HG03108 (cell line): ENCODE measurements at regions not wholly inside any gene's neighbourhood (a gene's known extent, or its start where the extent isn't known, plus 50 kb on each side); places are given as distances from the start of the nearest gene placed in this dataset.

Source experiments
- ATAC-seq: cut with Tn5 transposase; IDR thresholded peaks from one replicate; pipeline ENCODE4 v1.9.1; 2021; ENCODE audit warnings: moderate library complexity; ENCODE audit not compliant: unreplicated experiment

DNA sequence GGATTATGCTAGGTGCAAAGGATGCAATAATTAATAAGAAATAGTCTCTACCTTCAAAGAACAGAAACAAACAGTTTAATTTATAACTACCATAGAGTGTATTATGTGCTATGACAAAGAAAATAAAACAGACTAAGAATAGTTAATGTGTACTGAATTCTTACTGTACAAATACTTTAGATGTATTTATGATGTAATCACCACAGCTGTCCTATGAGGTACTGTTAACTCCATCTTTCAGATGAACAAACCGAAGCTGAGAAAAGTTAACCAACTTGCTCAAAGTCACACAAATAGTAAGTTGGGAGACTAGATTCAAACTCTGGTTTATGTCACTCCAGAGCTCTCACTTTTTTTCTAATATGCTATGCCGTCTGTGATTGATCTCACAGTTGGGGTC lies 77.0 kb upstream of the FGGY start:
- ATAC-seq, result no peak

- no peak for ATAC-seq
Measured at GRCh38 chr1:59220356-59220755, 76.5 kb upstream of the FGGY start.

DNA sequence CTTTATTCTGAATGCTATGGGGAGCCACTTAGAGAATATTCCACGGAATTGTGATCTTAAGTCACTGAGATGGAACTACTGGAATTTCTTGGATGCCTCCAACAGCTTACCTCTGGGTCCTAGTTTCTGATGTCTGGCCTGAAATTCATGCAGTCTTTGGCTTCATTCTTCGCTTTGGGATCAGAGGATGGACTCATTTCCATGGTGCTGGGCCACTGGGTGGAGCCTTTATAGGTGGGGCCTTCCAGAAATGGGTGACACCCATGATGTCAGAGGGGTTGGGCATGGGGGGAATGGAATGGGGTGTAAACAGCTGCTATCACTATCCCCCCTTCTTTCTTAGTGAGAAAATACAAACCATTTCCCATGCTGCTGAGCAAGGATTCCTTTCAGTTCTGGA lies 73.7 kb upstream of the FGGY start:
- no peak for ATAC-seq

GRCh38 chr1:59223989-59224634 lies 72.8 kb upstream of the FGGY start:
- ATAC-seq, result no peak

DNA sequence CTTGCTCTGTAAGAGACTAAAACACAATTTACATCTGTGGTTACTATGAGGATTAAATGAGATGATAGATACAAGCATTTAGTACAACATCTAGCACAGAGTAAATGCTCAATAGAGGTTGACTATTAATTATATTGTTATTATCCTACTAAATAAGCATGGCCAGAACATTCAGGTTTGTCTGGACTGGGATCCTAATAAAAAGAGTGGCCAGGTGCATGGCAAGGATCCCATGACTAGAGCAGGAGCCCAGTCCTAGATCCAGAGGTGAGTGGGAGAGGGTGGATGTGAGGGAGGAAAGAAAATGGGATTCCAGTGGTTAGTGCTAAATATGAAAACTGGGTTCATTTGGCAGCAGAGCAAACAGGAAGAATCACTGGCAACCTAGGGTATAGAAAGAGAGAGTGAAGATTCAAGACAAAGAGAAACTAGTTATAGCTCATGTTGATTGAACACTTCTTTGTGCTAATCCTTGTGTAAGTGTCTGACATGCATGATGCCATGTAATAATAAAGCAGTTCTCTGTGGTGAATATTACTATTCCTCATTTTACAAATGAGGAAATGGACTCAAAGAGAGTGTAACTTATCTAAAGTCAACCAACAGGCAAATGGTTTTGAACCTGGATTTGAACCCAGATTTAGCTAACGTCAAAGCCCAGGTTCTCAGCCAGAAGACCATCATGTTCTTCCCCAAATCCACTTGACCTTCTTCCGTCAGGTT lies 71.1 kb upstream of the FGGY start:
- no peak for ATAC-seq

DNA sequence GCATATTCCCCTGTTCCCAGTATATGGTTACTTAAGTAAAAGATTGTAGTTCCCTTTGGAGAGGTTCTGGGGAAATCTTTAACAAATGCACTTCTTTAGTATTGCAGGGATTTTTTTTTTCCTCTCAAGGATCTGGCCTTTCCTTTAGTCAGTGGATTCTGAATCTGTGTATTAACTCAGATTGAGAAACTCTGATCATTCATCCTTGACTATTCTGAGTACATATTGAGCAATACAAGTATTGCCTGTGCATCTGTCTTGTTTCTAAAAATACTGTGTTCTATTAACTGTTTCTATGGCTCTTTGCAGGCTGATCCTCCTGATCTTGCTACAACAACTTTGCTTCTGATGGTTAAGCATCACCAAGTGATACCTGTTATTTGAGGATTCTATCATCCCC lies 67.8 kb upstream of the FGGY start:
- no peak for ATAC-seq

DNA sequence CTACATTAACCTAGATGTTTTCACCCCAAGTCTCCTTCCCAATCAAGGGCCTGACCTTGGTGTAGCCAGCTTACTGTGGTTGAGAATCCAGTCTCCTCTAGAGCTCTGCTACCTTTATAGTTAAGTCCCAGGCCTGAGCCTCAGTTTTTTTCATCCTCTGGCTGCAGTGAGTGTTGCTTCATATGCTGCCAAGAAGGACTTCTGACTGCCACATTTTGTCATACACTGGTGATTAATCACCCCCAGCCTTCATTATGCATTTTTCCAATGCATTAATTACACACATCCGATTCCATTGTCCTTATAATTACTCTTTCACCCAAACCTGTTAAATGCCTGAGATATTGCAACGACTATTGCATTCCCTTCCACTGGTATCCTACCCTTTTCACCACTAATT lies 66.3 kb upstream of the FGGY start:
- ATAC-seq, result no peak

GRCh38 chr1:59232216-59232615 lies 64.7 kb upstream of the FGGY start:
- ATAC-seq, result no peak

- no peak for ATAC-seq
Measured at GRCh38 chr1:59233444-59233843, 63.5 kb upstream of the FGGY start.

- ATAC-seq, result no peak
Measured at GRCh38 chr1:59236721-59237545, 60.0 kb upstream of the FGGY start.

- ATAC-seq, result no peak
Measured at GRCh38 chr1:59237900-59238299, 59.0 kb upstream of the FGGY start.

GRCh38 chr1:59238333-59238934 lies 58.5 kb upstream of the FGGY start:
- no peak for ATAC-seq

- no peak for ATAC-seq
Measured at GRCh38 chr1:59238993-59239392, 57.9 kb upstream of the FGGY start.

- ATAC-seq, result no peak
Measured at GRCh38 chr1:59241909-59242308, 55.0 kb upstream of the FGGY start.

GRCh38 chr1:59242370-59242769 lies 54.5 kb upstream of the FGGY start:
- ATAC-seq, result no peak

GRCh38 chr1:59243550-59243949 lies 53.3 kb upstream of the FGGY start:
- ATAC-seq, result no peak

- ATAC-seq, result no peak
Measured at GRCh38 chr1:59243978-59244377, 52.9 kb upstream of the FGGY start.

GRCh38 chr1:59244891-59245290 lies 52.0 kb upstream of the FGGY start:
- no peak for ATAC-seq
